NCI-H2196 (cell line): ENCODE measurements at regions not wholly inside any gene's neighbourhood (a gene's known extent, or its start where the extent isn't known, plus 50 kb on each side); places are given as distances from the start of the nearest gene placed in this dataset.

ENCODE experiments used
- DNase-seq: peaks from one replicate; lab custom pipeline; 2025; ENCODE audit not compliant: unreplicated experiment; lab: John Stamatoyannopoulos, UW

- no peak for DNase-seq
Measured at GRCh38 chr12:115712676-115713075, 564.8 kb downstream of the MED13L start.

GRCh38 chr12:115710104-115710564 is 567.4 kb downstream of the MED13L start:
- DNase-seq, result no peak

- DNase-seq, result no peak
Measured at GRCh38 chr12:115709540-115710011, 567.9 kb downstream of the MED13L start.

- no peak for DNase-seq
Measured at GRCh38 chr12:115708801-115709200, 568.7 kb downstream of the MED13L start.

- DNase-seq, result no peak
Measured at GRCh38 chr12:115700896-115701465, 576.5 kb downstream of the MED13L start.

GRCh38 chr12:115700081-115700480 is 577.4 kb downstream of the MED13L start:
- DNase-seq, result no peak

GRCh38 chr12:115698257-115698656 is 579.2 kb downstream of the MED13L start:
- no peak for DNase-seq

- DNase-seq, result peak; percentile 63
Measured at GRCh38 chr12:115697340-115697739, 580.2 kb downstream of the MED13L start.

GRCh38 chr12:115694564-115694963 is 582.9 kb downstream of the MED13L start:
- no peak for DNase-seq

GRCh38 chr12:115693970-115694369 is 583.5 kb downstream of the MED13L start:
- DNase-seq, result no peak

- peak; percentile 14 for DNase-seq
Measured at GRCh38 chr12:115691123-115691522, 586.4 kb downstream of the MED13L start.

- no peak for DNase-seq
Measured at GRCh38 chr12:115687094-115687493, 590.4 kb downstream of the MED13L start.

- no peak for DNase-seq
Measured at GRCh38 chr12:115683240-115683780, 594.2 kb downstream of the MED13L start.

GRCh38 chr12:115680967-115681366 is 596.5 kb downstream of the MED13L start:
- DNase-seq, result no peak

GRCh38 chr12:115672506-115673080 is 604.9 kb downstream of the MED13L start:
- DNase-seq, result no peak

GRCh38 chr12:115672086-115672485 is 605.4 kb downstream of the MED13L start:
- no peak for DNase-seq

- no peak for DNase-seq
Measured at GRCh38 chr12:115670869-115671268, 606.6 kb downstream of the MED13L start.

GRCh38 chr12:115667116-115667515 is 610.4 kb downstream of the MED13L start:
- DNase-seq, result no peak

- DNase-seq, result no peak
Measured at GRCh38 chr12:115666168-115666567, 611.3 kb downstream of the MED13L start.

GRCh38 chr12:115661112-115661511 is 616.4 kb downstream of the MED13L start:
- DNase-seq, result peak; percentile 8

GRCh38 chr12:115660211-115660805 is 617.2 kb downstream of the MED13L start:
- DNase-seq, result no peak

GRCh38 chr12:115659422-115659821 is 618.1 kb downstream of the MED13L start:
- DNase-seq, result no peak
